ENCODE measurements at regions not wholly inside any gene's neighbourhood (a gene's known extent, or its start where the extent isn't known, plus 50 kb on each side); places are given as distances from the start of the nearest gene placed in this dataset.

- intact Hi-C loops (cut with DNase I, micrococcal nuclease): no loop called here
- Histone ChIP-seq H3K36me3 (ENCODE audit: low read depth) (no peaks in the 10 kb centered on the region), H3K4me3 (no peak overlapping the region), H3K4me1 (ENCODE audit: low read depth) (no peaks in the 10 kb centered on the region), H3K9me3 (no peaks in the 10 kb centered on the region)
- ATAC-seq (no peak), DNase-seq (no peak)
- no peak for TF ChIP-seq CTCF (IDR thresholded peaks at IDR 0.05)
These were observed 197.5 kb upstream of the NSMCE3 start for GRCh38 chr15:29467091-29467490.

GRCh38 chr15:29466292-29466691 is 196.7 kb upstream of the NSMCE3 start:
- no peak for DNase-seq
- no peaks in the 10 kb centered on the region for H3K9me3 ChIP-seq
- no peak for TF ChIP-seq CTCF (IDR thresholded peaks at IDR 0.05)
- no peak for ATAC-seq
- H3K4me1 ChIP-seq (ENCODE audit: low read depth): no peaks in the 10 kb centered on the region
- H3K4me3 ChIP-seq: no peak overlapping the region
- intact Hi-C loops (cut with DNase I, micrococcal nuclease): no loop called here
- no peaks in the 10 kb centered on the region for H3K36me3 ChIP-seq (ENCODE audit: low read depth)

DNA sequence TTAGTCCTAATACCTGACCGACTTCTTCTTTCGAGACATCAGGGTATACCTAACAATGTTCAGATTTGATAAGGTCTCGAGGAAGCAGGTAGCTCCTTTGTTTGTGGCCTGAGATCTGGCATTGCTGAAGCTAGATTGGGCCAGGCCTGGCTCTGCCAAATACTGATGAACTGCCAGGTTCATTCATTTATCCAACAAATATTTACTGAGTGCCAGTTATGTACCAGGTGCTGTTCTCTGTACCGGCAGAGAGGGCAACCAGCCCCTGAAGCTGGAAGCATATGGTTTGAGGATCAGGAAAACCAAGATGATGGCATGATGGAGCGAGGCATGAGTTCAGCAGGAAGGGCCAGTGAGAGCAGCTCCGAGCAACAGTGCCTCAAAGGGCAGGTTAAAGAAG is 196.2 kb upstream of the NSMCE3 start:
- H3K36me3 ChIP-seq (ENCODE audit: low read depth): no peaks in the 10 kb centered on the region
- ATAC-seq (no peak), DNase-seq (no peak)
- intact Hi-C loops (cut with DNase I, micrococcal nuclease): no loop called here
- H3K4me1 ChIP-seq (ENCODE audit: low read depth): no peaks in the 10 kb centered on the region
- H3K4me3 ChIP-seq: no peak overlapping the region
- no peak for TF ChIP-seq CTCF (IDR thresholded peaks at IDR 0.05)
- no peaks in the 10 kb centered on the region for H3K9me3 ChIP-seq

DNA sequence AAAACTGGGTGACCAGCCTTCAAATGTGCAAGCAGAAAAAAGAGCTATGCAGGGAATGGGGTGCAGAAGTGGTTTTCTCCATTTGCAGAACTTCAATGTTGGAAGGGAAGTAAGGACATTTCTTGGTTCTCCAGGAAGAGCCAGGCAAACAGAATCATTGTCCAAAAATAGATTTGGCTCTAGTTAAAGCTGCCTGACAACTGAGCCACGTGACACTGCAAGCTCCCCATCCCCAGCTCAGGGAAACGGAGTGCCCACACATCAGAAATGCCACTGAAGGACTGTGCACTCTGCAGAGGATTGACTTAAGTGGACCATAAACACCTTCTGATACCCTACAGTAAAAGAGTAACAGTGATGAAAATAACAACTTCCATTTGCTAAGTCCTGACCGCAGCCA is 195.6 kb upstream of the NSMCE3 start:
- DNase-seq (no peak), ATAC-seq (no peak)
- no peak for TF ChIP-seq CTCF (IDR thresholded peaks at IDR 0.05)
- intact Hi-C loops (cut with DNase I, micrococcal nuclease): no loop called here
- Histone ChIP-seq H3K4me3 (no peak overlapping the region), H3K4me1 (ENCODE audit: low read depth) (no peaks in the 10 kb centered on the region), H3K36me3 (ENCODE audit: low read depth) (no peaks in the 10 kb centered on the region), H3K9me3 (no peaks in the 10 kb centered on the region)

GRCh38 chr15:29461877-29462276 is 192.3 kb upstream of the NSMCE3 start:
- ATAC-seq: no peak
- no peak for DNase-seq
- Histone ChIP-seq H3K4me3 (no peak overlapping the region), H3K36me3 (ENCODE audit: low read depth) (no peaks in the 10 kb centered on the region), H3K4me1 (ENCODE audit: low read depth) (no peaks in the 10 kb centered on the region), H3K9me3 (no peaks in the 10 kb centered on the region)
- TF ChIP-seq CTCF (IDR thresholded peaks at IDR 0.05): no peak
- intact Hi-C loops (cut with DNase I, micrococcal nuclease): no loop called here

- DNase-seq: no peak
- no peaks in the 10 kb centered on the region for H3K9me3 ChIP-seq
- no peaks in the 10 kb centered on the region for H3K4me1 ChIP-seq (ENCODE audit: low read depth)
- H3K36me3 ChIP-seq (ENCODE audit: low read depth): no peaks in the 10 kb centered on the region
- no peak for TF ChIP-seq CTCF (IDR thresholded peaks at IDR 0.05)
- intact Hi-C loops (cut with DNase I, micrococcal nuclease): no loop called here
- H3K4me3 ChIP-seq: no peak overlapping the region
- no peak for ATAC-seq
These were observed 188.7 kb upstream of the NSMCE3 start for GRCh38 chr15:29458361-29458760.
